Calu3 (cell line): ENCODE measurements at regions not wholly inside any gene's neighbourhood (a gene's known extent, or its start where the extent isn't known, plus 50 kb on each side); places are given as distances from the start of the nearest gene placed in this dataset.

Experiments used
- BruUV-seq: library from RNA; stranded (reverse); fragments of 400-500 nt; replicated peaks from 2 replicates; lab custom pipeline; 2021; lab: Mats Ljungman, UMichigan
- CTCF ChIA-PET: fragments of 300-600 bp; sonication (Branson Sonifier 250); formaldehyde crosslinking; loops from one replicate; lab custom pipeline; 2022; ENCODE audit warnings: antibody characterized with exemption; lab: Charles Lee
- DNase-seq: peaks from one replicate; pipeline ENCODE4 v3.0.0; 2022
- H3K27ac Mint-ChIP-seq: one replicate; pipeline ENCODE4 v1.8.0; 2022; ENCODE audit warnings: mixed read lengths; ENCODE audit not compliant: unreplicated experiment
- H3K27me3 Mint-ChIP-seq: one replicate; pipeline ENCODE4 v1.8.0; 2022; ENCODE audit warnings: mixed read lengths; ENCODE audit not compliant: unreplicated experiment
- H3K36me3 Mint-ChIP-seq: one replicate; pipeline ENCODE4 v1.8.0; 2022; ENCODE audit warnings: mild to moderate bottlenecking, moderate library complexity, mixed read lengths; ENCODE audit not compliant: insufficient read depth, unreplicated experiment
- H3K4me1 Mint-ChIP-seq: one replicate; pipeline ENCODE4 v1.8.0; 2022; ENCODE audit warnings: mild to moderate bottlenecking, low read depth, mixed read lengths; ENCODE audit not compliant: unreplicated experiment
- H3K4me3 Mint-ChIP-seq: one replicate; pipeline ENCODE4 v1.8.0; 2022; ENCODE audit warnings: mild to moderate bottlenecking, low read depth, moderate library complexity, mixed read lengths; ENCODE audit not compliant: unreplicated experiment
- H3K9me3 Mint-ChIP-seq: one replicate; pipeline ENCODE4 v1.8.0; 2022; ENCODE audit warnings: low read depth, mixed read lengths; ENCODE audit not compliant: unreplicated experiment
- intact Hi-C: fragments of 100-400 bp; cut with micrococcal nuclease; formaldehyde crosslinking; loops from one replicate; pipeline ENCODE4 v1.10.0; 2022; ENCODE audit not compliant: unreplicated experiment
- TF ChIP-seq, protein P1 (sequence below): fragments of 200-600 bp; IDR thresholded peaks from one replicate; pipeline ENCODE4 v1.8.0; 2022; ENCODE audit warnings: antibody characterized with exemption; ENCODE audit not compliant: unreplicated experiment

DNA sequence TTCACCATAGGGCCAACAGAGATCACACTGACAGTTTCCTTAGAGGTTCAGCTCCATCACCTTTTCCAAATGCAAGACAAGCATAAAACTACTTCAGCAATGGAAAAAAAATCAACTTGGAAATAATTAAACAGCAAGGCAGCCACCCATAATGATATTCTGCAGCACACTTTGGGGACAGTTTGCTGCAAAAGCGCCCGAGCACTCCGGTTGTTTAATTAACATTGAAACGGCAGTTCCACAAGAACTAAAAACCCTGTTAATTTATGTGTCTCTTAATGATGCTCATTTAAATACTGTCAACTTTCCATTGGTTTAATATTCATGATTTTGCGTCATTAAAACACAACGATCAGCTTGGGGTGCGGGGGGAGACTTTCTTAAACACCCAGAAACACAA is 153.2 kb downstream of the ELAVL4 start:
- H3K27me3 Mint-ChIP-seq = peaks cover 78% of the 10 kb centered on the region
- no peak for DNase-seq
- peaks cover 8% of the 10 kb centered on the region for H3K4me1 Mint-ChIP-seq
- H3K27ac Mint-ChIP-seq = no peak overlapping the region
- CTCF ChIA-PET = interaction anchor here (0.5 kb wide), 1 partner anchor 1639 kb away, joined by 3 read pairs; no protein-coding TSS in a partner anchor
- no TSS peak for BruUV-seq
- TF ChIP-seq, protein P1, sequence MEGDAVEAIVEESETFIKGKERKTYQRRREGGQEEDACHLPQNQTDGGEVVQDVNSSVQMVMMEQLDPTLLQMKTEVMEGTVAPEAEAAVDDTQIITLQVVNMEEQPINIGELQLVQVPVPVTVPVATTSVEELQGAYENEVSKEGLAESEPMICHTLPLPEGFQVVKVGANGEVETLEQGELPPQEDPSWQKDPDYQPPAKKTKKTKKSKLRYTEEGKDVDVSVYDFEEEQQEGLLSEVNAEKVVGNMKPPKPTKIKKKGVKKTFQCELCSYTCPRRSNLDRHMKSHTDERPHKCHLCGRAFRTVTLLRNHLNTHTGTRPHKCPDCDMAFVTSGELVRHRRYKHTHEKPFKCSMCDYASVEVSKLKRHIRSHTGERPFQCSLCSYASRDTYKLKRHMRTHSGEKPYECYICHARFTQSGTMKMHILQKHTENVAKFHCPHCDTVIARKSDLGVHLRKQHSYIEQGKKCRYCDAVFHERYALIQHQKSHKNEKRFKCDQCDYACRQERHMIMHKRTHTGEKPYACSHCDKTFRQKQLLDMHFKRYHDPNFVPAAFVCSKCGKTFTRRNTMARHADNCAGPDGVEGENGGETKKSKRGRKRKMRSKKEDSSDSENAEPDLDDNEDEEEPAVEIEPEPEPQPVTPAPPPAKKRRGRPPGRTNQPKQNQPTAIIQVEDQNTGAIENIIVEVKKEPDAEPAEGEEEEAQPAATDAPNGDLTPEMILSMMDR = no peak
- H3K4me3 Mint-ChIP-seq = no peak overlapping the region
- no peaks in the 10 kb centered on the region for H3K9me3 Mint-ChIP-seq
- intact Hi-C loops = no loop called here
- H3K36me3 Mint-ChIP-seq = no peaks in the 10 kb centered on the region

GRCh38 chr1:50257940-50258685 is 149.4 kb downstream of the ELAVL4 start:
- Mint-ChIP-seq H3K9me3 (no peaks in the 10 kb centered on the region), H3K36me3 (no peaks in the 10 kb centered on the region), H3K4me1 (no peaks in the 10 kb centered on the region), H3K27ac (no peak overlapping the region), H3K27me3 (peaks cover 86% of the 10 kb centered on the region), H3K4me3 (no peak overlapping the region)
- no TSS peak for BruUV-seq
- CTCF ChIA-PET = interaction anchor here (1.3 to 1.4 kb wide), 2 partner anchors 13 to 20 kb away, joined by 3 read pairs; no protein-coding TSS in a partner anchor
- intact Hi-C loops = no loop called here
- TF ChIP-seq, protein P1 = no peak
- no peak for DNase-seq

DNA sequence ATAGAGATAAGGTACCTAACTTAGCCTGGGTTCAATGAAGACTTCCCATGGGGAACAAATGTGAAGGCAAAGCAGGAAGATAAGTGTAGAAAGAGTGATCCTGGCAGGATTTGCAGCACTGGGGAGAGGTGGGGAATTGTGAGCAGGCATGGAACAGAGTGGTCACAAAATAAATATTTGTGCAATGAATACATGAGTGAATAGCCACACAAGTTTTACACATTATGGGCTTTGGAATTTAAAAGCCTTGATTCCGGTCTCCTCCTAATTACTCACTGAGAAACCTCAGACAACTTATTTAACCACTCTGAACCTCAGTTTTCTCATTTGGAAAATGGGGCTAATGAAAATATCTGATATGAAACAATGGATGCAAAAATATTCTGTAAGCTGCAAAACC is 148.3 kb downstream of the ELAVL4 start:
- Mint-ChIP-seq H3K4me1 (no peaks in the 10 kb centered on the region), H3K27me3 (peaks cover 86% of the 10 kb centered on the region), H3K36me3 (no peaks in the 10 kb centered on the region), H3K4me3 (no peak overlapping the region), H3K9me3 (no peaks in the 10 kb centered on the region), H3K27ac (no peak overlapping the region)
- no TSS peak for BruUV-seq
- DNase-seq = no peak
- intact Hi-C loops = no loop called here
- CTCF ChIA-PET = no interaction called here
- TF ChIP-seq, protein P1 = no peak
